ENCODE measurements at regions not wholly inside any gene's neighbourhood (a gene's known extent, or its start where the extent isn't known, plus 50 kb on each side); places are given as distances from the start of the nearest gene placed in this dataset.

- H3K9me3 Mint-ChIP-seq (ENCODE audit: unreplicated experiment) = peaks cover 5% of the 10 kb centered on the region
- no peaks in the 10 kb centered on the region for H3K27me3 Mint-ChIP-seq (ENCODE audit: unreplicated experiment)
These were observed 709.7 kb upstream of the LRRC4C start for GRCh38 chr11:42169191-42169590.

GRCh38 chr11:42170601-42171000, 711.1 kb upstream of the LRRC4C start:
- Mint-ChIP-seq H3K27me3 (ENCODE audit: unreplicated experiment) (no peaks in the 10 kb centered on the region), H3K27ac (ENCODE audit: unreplicated experiment) (no peak overlapping the region)

More at GRCh38 chr11:42169191-42169590, 709.7 kb upstream of the LRRC4C start:
- DNase-seq (ENCODE audit: low spot score) = no peak
- no peak for TF ChIP-seq CTCF (IDR thresholded peaks at IDR 0.05; ENCODE audit: unreplicated experiment)
- Mint-ChIP-seq H3K36me3 (ENCODE audit: low read depth, unreplicated experiment) (no peaks in the 10 kb centered on the region), H3K4me1 (ENCODE audit: unreplicated experiment) (no peaks in the 10 kb centered on the region), H3K4me3 (ENCODE audit: unreplicated experiment) (no peak overlapping the region), H3K27ac (ENCODE audit: unreplicated experiment) (no peak overlapping the region)

GRCh38 chr11:42171046-42171445, 711.6 kb upstream of the LRRC4C start:
- no peaks in the 10 kb centered on the region for H3K4me1 Mint-ChIP-seq (ENCODE audit: unreplicated experiment)

More at GRCh38 chr11:42170601-42171000, 711.1 kb upstream of the LRRC4C start:
- TF ChIP-seq CTCF (IDR thresholded peaks at IDR 0.05; ENCODE audit: unreplicated experiment) = no peak
- Mint-ChIP-seq H3K4me1 (ENCODE audit: unreplicated experiment) (no peaks in the 10 kb centered on the region), H3K9me3 (ENCODE audit: unreplicated experiment) (peaks cover 12% of the 10 kb centered on the region), H3K4me3 (ENCODE audit: unreplicated experiment) (no peak overlapping the region), H3K36me3 (ENCODE audit: low read depth, unreplicated experiment) (no peaks in the 10 kb centered on the region)
- DNase-seq (ENCODE audit: low spot score) = no peak

GRCh38 chr11:42172441-42172840, 713.0 kb upstream of the LRRC4C start:
- Mint-ChIP-seq H3K9me3 (ENCODE audit: unreplicated experiment) (peaks cover 12% of the 10 kb centered on the region), H3K27ac (ENCODE audit: unreplicated experiment) (no peak overlapping the region), H3K4me1 (ENCODE audit: unreplicated experiment) (no peaks in the 10 kb centered on the region)

More at GRCh38 chr11:42171046-42171445, 711.6 kb upstream of the LRRC4C start:
- no peak for DNase-seq (ENCODE audit: low spot score)
- no peak overlapping the region for H3K4me3 Mint-ChIP-seq (ENCODE audit: unreplicated experiment)
- H3K36me3 Mint-ChIP-seq (ENCODE audit: low read depth, unreplicated experiment) = no peaks in the 10 kb centered on the region
- H3K27me3 Mint-ChIP-seq (ENCODE audit: unreplicated experiment) = no peaks in the 10 kb centered on the region
- H3K27ac Mint-ChIP-seq (ENCODE audit: unreplicated experiment) = no peak overlapping the region
- H3K9me3 Mint-ChIP-seq (ENCODE audit: unreplicated experiment) = peaks cover 12% of the 10 kb centered on the region
- no peak for TF ChIP-seq CTCF (IDR thresholded peaks at IDR 0.05; ENCODE audit: unreplicated experiment)

GRCh38 chr11:42175203-42175602, 715.8 kb upstream of the LRRC4C start:
- peaks cover 12% of the 10 kb centered on the region for H3K9me3 Mint-ChIP-seq (ENCODE audit: unreplicated experiment)
- no peak overlapping the region for H3K27ac Mint-ChIP-seq (ENCODE audit: unreplicated experiment)
- DNase-seq (ENCODE audit: low spot score) = no peak
- H3K4me3 Mint-ChIP-seq (ENCODE audit: unreplicated experiment) = no peak overlapping the region
- TF ChIP-seq CTCF (IDR thresholded peaks at IDR 0.05; ENCODE audit: unreplicated experiment) = no peak
- H3K27me3 Mint-ChIP-seq (ENCODE audit: unreplicated experiment) = no peaks in the 10 kb centered on the region
- no peaks in the 10 kb centered on the region for H3K4me1 Mint-ChIP-seq (ENCODE audit: unreplicated experiment)
- H3K36me3 Mint-ChIP-seq (ENCODE audit: low read depth, unreplicated experiment) = no peaks in the 10 kb centered on the region

More at GRCh38 chr11:42172441-42172840, 713.0 kb upstream of the LRRC4C start:
- Mint-ChIP-seq H3K4me3 (ENCODE audit: unreplicated experiment) (no peak overlapping the region), H3K27me3 (ENCODE audit: unreplicated experiment) (no peaks in the 10 kb centered on the region), H3K36me3 (ENCODE audit: low read depth, unreplicated experiment) (no peaks in the 10 kb centered on the region)
- DNase-seq (ENCODE audit: low spot score) = no peak
- TF ChIP-seq CTCF (IDR thresholded peaks at IDR 0.05; ENCODE audit: unreplicated experiment) = no peak
